DMS153 treated with DMSO at 0.1 percent for 48 hours (cell line): ENCODE measurements at regions not wholly inside any gene's neighbourhood (a gene's known extent, or its start where the extent isn't known, plus 50 kb on each side); places are given as distances from the start of the nearest gene placed in this dataset.
"Not testable (repeated sequence)": the region's sequence is repeated elsewhere in the genome, so short reads cannot be mapped to it uniquely, and the experiment has no call there.

Experiments used
- DNase-seq: peaks from one replicate; lab custom pipeline; 2025; ENCODE audit not compliant: unreplicated experiment; lab: John Stamatoyannopoulos, UW

GRCh38 chr3:180743813-180744590, 64.7 kb upstream of the CCDC39 start:
- DNase-seq, result peak; percentile 99

- peak; percentile 94 for DNase-seq
Observed at GRCh38 chr3:180747805-180748361, 68.6 kb upstream of the CCDC39 start.

- no peak for DNase-seq
Observed at GRCh38 chr3:180749322-180749721, 70.0 kb upstream of the CCDC39 start.

GRCh38 chr3:180749796-180750195, 70.5 kb upstream of the CCDC39 start:
- no peak for DNase-seq

- no peak for DNase-seq
Observed at GRCh38 chr3:180755556-180755955, 76.3 kb upstream of the CCDC39 start.

- DNase-seq, result no peak
Observed at GRCh38 chr3:180762866-180763265, 83.6 kb upstream of the CCDC39 start.

GRCh38 chr3:180764481-180764880, 85.2 kb upstream of the CCDC39 start:
- no peak for DNase-seq

GRCh38 chr3:180770639-180771038, 91.3 kb upstream of the CCDC39 start:
- DNase-seq, result no peak

GRCh38 chr3:180776433-180776832, 97.1 kb upstream of the CCDC39 start:
- no peak for DNase-seq

- DNase-seq, result no peak
Observed at GRCh38 chr3:180782195-180782984, 103.1 kb upstream of the CCDC39 start.

- not testable (repeated sequence) for DNase-seq
Observed at GRCh38 chr3:180786227-180786626, 106.9 kb upstream of the CCDC39 start.

GRCh38 chr3:180789774-180790173, 110.5 kb upstream of the CCDC39 start:
- DNase-seq, result no peak

- DNase-seq, result no peak
Observed at GRCh38 chr3:180798197-180798596, 114.3 kb upstream of the FXR1 start.

GRCh38 chr3:180802837-180803236, 109.6 kb upstream of the FXR1 start:
- peak; percentile 44 for DNase-seq

GRCh38 chr3:180804916-180805315, 107.6 kb upstream of the FXR1 start:
- DNase-seq, result peak; percentile 75

- DNase-seq, result no peak
Observed at GRCh38 chr3:180808823-180809575, 103.5 kb upstream of the FXR1 start.

- DNase-seq, result no peak
Observed at GRCh38 chr3:180820400-180820799, 92.1 kb upstream of the FXR1 start.

- no peak for DNase-seq
Observed at GRCh38 chr3:180825964-180826363, 86.5 kb upstream of the FXR1 start.

GRCh38 chr3:180827171-180827570, 85.3 kb upstream of the FXR1 start:
- DNase-seq, result no peak

- DNase-seq, result no peak
Observed at GRCh38 chr3:180828001-180828720, 84.3 kb upstream of the FXR1 start.
